ENCODE measurements at regions not wholly inside any gene's neighbourhood (a gene's known extent, or its start where the extent isn't known, plus 50 kb on each side); places are given as distances from the start of the nearest gene placed in this dataset.

DNA sequence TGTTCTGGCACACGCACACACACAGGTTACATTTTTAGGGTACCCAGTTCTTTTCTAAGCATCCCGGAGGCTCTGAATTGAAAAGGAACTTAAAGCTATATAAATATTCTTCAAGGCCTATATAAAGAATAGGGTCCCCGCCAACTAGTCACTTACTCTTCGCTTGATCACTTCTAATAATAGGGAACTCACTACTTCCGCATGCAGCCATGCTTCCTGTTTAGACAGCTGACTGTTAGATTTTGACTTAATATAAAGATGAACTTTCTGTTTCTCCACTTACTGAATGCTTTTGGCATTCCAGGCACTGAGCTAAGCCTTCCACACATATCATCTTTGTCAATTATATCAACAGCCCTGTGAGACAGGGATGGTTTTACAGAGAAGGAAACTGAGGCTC lies 259.6 kb downstream of the TSHZ3 start:
- TF ChIP-seq, protein P1, sequence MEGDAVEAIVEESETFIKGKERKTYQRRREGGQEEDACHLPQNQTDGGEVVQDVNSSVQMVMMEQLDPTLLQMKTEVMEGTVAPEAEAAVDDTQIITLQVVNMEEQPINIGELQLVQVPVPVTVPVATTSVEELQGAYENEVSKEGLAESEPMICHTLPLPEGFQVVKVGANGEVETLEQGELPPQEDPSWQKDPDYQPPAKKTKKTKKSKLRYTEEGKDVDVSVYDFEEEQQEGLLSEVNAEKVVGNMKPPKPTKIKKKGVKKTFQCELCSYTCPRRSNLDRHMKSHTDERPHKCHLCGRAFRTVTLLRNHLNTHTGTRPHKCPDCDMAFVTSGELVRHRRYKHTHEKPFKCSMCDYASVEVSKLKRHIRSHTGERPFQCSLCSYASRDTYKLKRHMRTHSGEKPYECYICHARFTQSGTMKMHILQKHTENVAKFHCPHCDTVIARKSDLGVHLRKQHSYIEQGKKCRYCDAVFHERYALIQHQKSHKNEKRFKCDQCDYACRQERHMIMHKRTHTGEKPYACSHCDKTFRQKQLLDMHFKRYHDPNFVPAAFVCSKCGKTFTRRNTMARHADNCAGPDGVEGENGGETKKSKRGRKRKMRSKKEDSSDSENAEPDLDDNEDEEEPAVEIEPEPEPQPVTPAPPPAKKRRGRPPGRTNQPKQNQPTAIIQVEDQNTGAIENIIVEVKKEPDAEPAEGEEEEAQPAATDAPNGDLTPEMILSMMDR (IDR thresholded peaks at IDR 0.05) = no peak
- TF ChIP-seq POLR2A (IDR thresholded peaks at IDR 0.05) = no peak
